ENCODE measurements at regions not wholly inside any gene's neighbourhood (a gene's known extent, or its start where the extent isn't known, plus 50 kb on each side); places are given as distances from the start of the nearest gene placed in this dataset.

DNA sequence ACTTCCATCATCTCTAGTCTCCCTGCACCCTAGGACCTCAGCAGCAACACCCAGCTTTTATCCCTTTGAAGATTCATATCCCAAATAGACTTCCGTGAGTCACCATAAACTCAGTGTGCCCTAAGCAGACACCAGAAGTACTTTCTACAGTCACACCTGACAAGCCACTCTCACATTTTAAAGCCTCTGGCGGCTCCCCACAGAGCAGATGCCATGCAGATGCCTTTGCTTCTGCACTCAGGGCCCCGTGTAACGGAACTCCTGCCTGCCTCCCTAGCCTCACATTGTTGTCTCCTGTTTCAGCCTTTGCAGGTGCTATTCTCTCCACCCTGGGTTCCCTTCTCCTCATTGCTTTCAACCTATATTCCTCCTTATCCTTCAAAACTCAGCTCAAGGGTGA, 155.5 kb upstream of the SLC24A5 start:
- no peak for DNase-seq (ENCODE audit: low spot score)
- no peaks in the 10 kb centered on the region for H3K4me1 ChIP-seq (ENCODE audit: control insufficient read depth in 4 of 4, insufficient read depth in 4 of 4, low read length in 3 of 4)
- no peak overlapping the region for H3K27ac ChIP-seq (ENCODE audit: low read depth in 1 of 2, low read length in 2 of 2)
- no peak for TF ChIP-seq SP1 (IDR thresholded peaks at IDR 0.05)
- no peak for TF ChIP-seq TAF1 (conservative IDR thresholded peaks at IDR 0.05)
- TF ChIP-seq, protein P1, sequence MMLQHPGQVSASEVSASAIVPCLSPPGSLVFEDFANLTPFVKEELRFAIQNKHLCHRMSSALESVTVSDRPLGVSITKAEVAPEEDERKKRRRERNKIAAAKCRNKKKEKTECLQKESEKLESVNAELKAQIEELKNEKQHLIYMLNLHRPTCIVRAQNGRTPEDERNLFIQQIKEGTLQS (IDR thresholded peaks at IDR 0.05) = no peak
- TF ChIP-seq NR2F2 (IDR thresholded peaks at IDR 0.05) = no peak
- H3K4me3 ChIP-seq (ENCODE audit: low read depth in 1 of 3, low read length in 3 of 3) = no peak overlapping the region
- no peak overlapping the region for H3K9ac ChIP-seq (ENCODE audit: low read depth in 1 of 2, low read length in 2 of 2)
- H3K36me3 ChIP-seq (ENCODE audit: control insufficient read depth in 4 of 4, insufficient read depth in 3 of 4, low read depth in 1 of 4, low read length in 3 of 4) = no peaks in the 10 kb centered on the region
- no peaks in the 10 kb centered on the region for H3K9me3 ChIP-seq (ENCODE audit: control insufficient read depth in 4 of 4, low read length in 3 of 4)
- WGBS = 69% methylated on average over 4 of the region's 4 CpGs
- peaks cover 0 to 4% (median 0%) of the 10 kb centered on the region in 4 donors for H3K27me3 ChIP-seq (ENCODE audit: control insufficient read depth in 4 of 4, insufficient read depth in 4 of 4, low read length in 3 of 4)

DNA sequence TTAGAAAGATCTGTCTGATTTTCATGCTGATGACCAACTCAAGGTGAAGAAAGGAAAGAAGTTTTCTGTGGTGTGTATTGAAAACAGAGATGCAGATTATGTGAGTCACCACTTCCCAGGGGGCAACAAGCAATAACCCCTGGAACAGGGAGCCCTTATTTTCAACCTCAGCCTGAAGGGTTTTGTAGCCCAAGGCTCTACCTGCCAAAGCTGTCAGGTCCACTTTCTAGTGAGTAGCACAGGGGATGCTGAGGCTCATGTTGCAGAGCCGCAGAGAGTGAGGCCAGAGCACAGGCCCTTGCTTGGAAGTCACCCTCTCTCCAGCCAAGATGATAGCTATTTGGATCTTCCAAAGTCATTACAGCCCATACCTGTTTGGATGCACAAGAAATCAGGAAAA, 152.2 kb upstream of the SLC24A5 start:
- Histone ChIP-seq H3K36me3 (ENCODE audit: control insufficient read depth in 4 of 4, insufficient read depth in 3 of 4, low read depth in 1 of 4, low read length in 3 of 4) (no peaks in the 10 kb centered on the region), H3K27me3 (ENCODE audit: control insufficient read depth in 4 of 4, insufficient read depth in 4 of 4, low read length in 3 of 4) (peaks cover 0 to 4% (median 0%) of the 10 kb centered on the region in 4 donors), H3K4me1 (ENCODE audit: control insufficient read depth in 4 of 4, insufficient read depth in 4 of 4, low read length in 3 of 4) (no peaks in the 10 kb centered on the region), H3K4me3 (ENCODE audit: low read depth in 1 of 3, low read length in 3 of 3) (no peak overlapping the region), H3K9ac (ENCODE audit: low read depth in 1 of 2, low read length in 2 of 2) (no peak overlapping the region), H3K27ac (ENCODE audit: low read depth in 1 of 2, low read length in 2 of 2) (no peak overlapping the region), H3K9me3 (ENCODE audit: control insufficient read depth in 4 of 4, low read length in 3 of 4) (no peaks in the 10 kb centered on the region)
- no peak for DNase-seq (ENCODE audit: low spot score)
- TF ChIP-seq YY1 (IDR thresholded peaks at IDR 0.05) (no peak), TAF1 (conservative IDR thresholded peaks at IDR 0.05) (no peak), JUND (IDR thresholded peaks at IDR 0.05) (no peak), FOXA1 (IDR thresholded peaks at IDR 0.05) (no peak), GABPA (IDR thresholded peaks at IDR 0.05 in 1 of 2, conservative IDR thresholded peaks at IDR 0.05 in 1 of 2) (no peak), NR2F2 (IDR thresholded peaks at IDR 0.05) (no peak)
- TF ChIP-seq, protein P2, sequence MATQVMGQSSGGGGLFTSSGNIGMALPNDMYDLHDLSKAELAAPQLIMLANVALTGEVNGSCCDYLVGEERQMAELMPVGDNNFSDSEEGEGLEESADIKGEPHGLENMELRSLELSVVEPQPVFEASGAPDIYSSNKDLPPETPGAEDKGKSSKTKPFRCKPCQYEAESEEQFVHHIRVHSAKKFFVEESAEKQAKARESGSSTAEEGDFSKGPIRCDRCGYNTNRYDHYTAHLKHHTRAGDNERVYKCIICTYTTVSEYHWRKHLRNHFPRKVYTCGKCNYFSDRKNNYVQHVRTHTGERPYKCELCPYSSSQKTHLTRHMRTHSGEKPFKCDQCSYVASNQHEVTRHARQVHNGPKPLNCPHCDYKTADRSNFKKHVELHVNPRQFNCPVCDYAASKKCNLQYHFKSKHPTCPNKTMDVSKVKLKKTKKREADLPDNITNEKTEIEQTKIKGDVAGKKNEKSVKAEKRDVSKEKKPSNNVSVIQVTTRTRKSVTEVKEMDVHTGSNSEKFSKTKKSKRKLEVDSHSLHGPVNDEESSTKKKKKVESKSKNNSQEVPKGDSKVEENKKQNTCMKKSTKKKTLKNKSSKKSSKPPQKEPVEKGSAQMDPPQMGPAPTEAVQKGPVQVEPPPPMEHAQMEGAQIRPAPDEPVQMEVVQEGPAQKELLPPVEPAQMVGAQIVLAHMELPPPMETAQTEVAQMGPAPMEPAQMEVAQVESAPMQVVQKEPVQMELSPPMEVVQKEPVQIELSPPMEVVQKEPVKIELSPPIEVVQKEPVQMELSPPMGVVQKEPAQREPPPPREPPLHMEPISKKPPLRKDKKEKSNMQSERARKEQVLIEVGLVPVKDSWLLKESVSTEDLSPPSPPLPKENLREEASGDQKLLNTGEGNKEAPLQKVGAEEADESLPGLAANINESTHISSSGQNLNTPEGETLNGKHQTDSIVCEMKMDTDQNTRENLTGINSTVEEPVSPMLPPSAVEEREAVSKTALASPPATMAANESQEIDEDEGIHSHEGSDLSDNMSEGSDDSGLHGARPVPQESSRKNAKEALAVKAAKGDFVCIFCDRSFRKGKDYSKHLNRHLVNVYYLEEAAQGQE (IDR thresholded peaks at IDR 0.05) = no peak
- 78% methylated on average over 1 of the region's 1 CpG for WGBS

DNA sequence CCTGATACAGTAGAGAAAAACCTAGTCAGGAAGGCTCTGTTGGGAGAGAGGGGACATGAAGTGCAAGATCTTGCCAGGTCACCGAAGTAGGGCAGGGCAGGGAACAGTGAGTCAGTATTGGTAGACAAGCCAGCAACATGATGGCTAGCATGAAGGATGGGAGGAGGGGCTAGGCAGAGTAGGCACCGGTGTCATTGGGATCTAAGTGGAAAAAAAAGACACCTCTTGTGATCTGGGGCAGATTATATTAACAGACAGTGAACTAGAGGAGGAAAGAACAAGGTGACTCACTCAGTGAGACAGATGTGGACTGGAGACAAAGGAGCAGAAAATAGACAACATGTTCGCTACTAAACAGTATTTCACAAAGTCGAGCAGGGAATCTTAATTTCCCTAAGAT, 149.2 kb upstream of the SLC24A5 start:
- Histone ChIP-seq H3K36me3 (ENCODE audit: control insufficient read depth in 4 of 4, insufficient read depth in 3 of 4, low read depth in 1 of 4, low read length in 3 of 4) (no peaks in the 10 kb centered on the region), H3K4me3 (ENCODE audit: low read depth in 1 of 3, low read length in 3 of 3) (no peak overlapping the region), H3K4me1 (ENCODE audit: control insufficient read depth in 4 of 4, insufficient read depth in 4 of 4, low read length in 3 of 4) (no peaks in the 10 kb centered on the region), H3K9me3 (ENCODE audit: control insufficient read depth in 4 of 4, low read length in 3 of 4) (no peaks in the 10 kb centered on the region), H3K27ac (ENCODE audit: low read depth in 1 of 2, low read length in 2 of 2) (no peak overlapping the region), H3K27me3 (ENCODE audit: control insufficient read depth in 4 of 4, insufficient read depth in 4 of 4, low read length in 3 of 4) (peaks cover 0 to 4% (median 0%) of the 10 kb centered on the region in 4 donors), H3K9ac (ENCODE audit: low read depth in 1 of 2, low read length in 2 of 2) (no peak overlapping the region)
- no peak for TF ChIP-seq EGR1 (IDR thresholded peaks at IDR 0.05; ENCODE audit: low read depth in 2 of 2)
- no peak for TF ChIP-seq NR2F2 (IDR thresholded peaks at IDR 0.05)
- no peak for TF ChIP-seq YY1 (IDR thresholded peaks at IDR 0.05)
- TF ChIP-seq, protein P2 (IDR thresholded peaks at IDR 0.05) = no peak
- TF ChIP-seq, protein P3, sequence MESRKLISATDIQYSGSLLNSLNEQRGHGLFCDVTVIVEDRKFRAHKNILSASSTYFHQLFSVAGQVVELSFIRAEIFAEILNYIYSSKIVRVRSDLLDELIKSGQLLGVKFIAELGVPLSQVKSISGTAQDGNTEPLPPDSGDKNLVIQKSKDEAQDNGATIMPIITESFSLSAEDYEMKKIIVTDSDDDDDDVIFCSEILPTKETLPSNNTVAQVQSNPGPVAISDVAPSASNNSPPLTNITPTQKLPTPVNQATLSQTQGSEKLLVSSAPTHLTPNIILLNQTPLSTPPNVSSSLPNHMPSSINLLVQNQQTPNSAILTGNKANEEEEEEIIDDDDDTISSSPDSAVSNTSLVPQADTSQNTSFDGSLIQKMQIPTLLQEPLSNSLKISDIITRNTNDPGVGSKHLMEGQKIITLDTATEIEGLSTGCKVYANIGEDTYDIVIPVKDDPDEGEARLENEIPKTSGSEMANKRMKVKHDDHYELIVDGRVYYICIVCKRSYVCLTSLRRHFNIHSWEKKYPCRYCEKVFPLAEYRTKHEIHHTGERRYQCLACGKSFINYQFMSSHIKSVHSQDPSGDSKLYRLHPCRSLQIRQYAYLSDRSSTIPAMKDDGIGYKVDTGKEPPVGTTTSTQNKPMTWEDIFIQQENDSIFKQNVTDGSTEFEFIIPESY (IDR thresholded peaks at IDR 0.05) = no peak
- no peak for TF ChIP-seq GABPA (IDR thresholded peaks at IDR 0.05 in 1 of 2, conservative IDR thresholded peaks at IDR 0.05 in 1 of 2)
- no peak for TF ChIP-seq TAF1 (conservative IDR thresholded peaks at IDR 0.05)
- TF ChIP-seq, protein P4, sequence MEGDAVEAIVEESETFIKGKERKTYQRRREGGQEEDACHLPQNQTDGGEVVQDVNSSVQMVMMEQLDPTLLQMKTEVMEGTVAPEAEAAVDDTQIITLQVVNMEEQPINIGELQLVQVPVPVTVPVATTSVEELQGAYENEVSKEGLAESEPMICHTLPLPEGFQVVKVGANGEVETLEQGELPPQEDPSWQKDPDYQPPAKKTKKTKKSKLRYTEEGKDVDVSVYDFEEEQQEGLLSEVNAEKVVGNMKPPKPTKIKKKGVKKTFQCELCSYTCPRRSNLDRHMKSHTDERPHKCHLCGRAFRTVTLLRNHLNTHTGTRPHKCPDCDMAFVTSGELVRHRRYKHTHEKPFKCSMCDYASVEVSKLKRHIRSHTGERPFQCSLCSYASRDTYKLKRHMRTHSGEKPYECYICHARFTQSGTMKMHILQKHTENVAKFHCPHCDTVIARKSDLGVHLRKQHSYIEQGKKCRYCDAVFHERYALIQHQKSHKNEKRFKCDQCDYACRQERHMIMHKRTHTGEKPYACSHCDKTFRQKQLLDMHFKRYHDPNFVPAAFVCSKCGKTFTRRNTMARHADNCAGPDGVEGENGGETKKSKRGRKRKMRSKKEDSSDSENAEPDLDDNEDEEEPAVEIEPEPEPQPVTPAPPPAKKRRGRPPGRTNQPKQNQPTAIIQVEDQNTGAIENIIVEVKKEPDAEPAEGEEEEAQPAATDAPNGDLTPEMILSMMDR (IDR thresholded peaks at IDR 0.05; ENCODE audit: low read depth, low read length, missing input control) = no peak
- no peak for TF ChIP-seq RXRA (IDR thresholded peaks at IDR 0.05)
- no peak for TF ChIP-seq FOXA2 (IDR thresholded peaks at IDR 0.05)
- TF ChIP-seq SP1 (IDR thresholded peaks at IDR 0.05) = no peak
- no peak for DNase-seq (ENCODE audit: low spot score)
- 83% methylated on average over 4 of the region's 4 CpGs for WGBS

Measured in liver (tissue), 8 donors.